Panc1 (cell line): ENCODE measurements at regions not wholly inside any gene's neighbourhood (a gene's known extent, or its start where the extent isn't known, plus 50 kb on each side); places are given as distances from the start of the nearest gene placed in this dataset.

Experiments
- ATAC-seq: fragments of 200-7000 bp; cut with Tn5 transposase; 2 replicates; pipeline ENCODE4 v1.9.1; 2020; ENCODE audit warnings: mild to moderate bottlenecking, moderate library complexity
- BruUV-seq: library from RNA; stranded (reverse); fragments of 400-500 nt; replicated peaks from 2 replicates; lab custom pipeline; 2021; lab: Mats Ljungman, UMichigan
- CTCF ChIA-PET: fragments of 300-600 bp; sonication (Branson Sonifier 250); formaldehyde crosslinking; loops from one replicate; lab custom pipeline; 2022; ENCODE audit warnings: antibody characterized with exemption; lab: Charles Lee
- POLR2A ChIA-PET: fragments of 300-600 bp; sonication (Branson Sonifier 250); formaldehyde crosslinking; loops from one replicate; lab custom pipeline; 2022; ENCODE audit warnings: antibody characterized with exemption; lab: Charles Lee
- DNase-seq: peaks from one replicate; pipeline ENCODE4 v3.0.0-alpha.2; 2010; ENCODE audit warnings: low read depth, low spot score
- H3K27ac ChIP-seq: 2 replicates; pipeline ENCODE4 v1.5.1; 2011; ENCODE audit warnings: mild to moderate bottlenecking, low read length, inconsistent platforms
- H3K27me3 ChIP-seq: fragments of 200-500 bp; sonication (Bioruptor generic); 2 replicates; pipeline ENCODE4 v1.6.0; 2014; ENCODE audit warnings: low read length, inconsistent platforms; ENCODE audit not compliant: control insufficient read depth, insufficient read depth
- H3K36me3 ChIP-seq: fragments of 200-500 bp; sonication (Bioruptor generic); 2 replicates; pipeline ENCODE4 v1.5.1; 2014; ENCODE audit warnings: inconsistent platforms, mild to moderate bottlenecking, low read length, moderate library complexity; ENCODE audit not compliant: control insufficient read depth, insufficient read depth
- H3K4me1 ChIP-seq: 2 replicates; pipeline ENCODE4 v1.5.1; 2011; ENCODE audit warnings: inconsistent platforms, mild to moderate bottlenecking, low read length, moderate library complexity; ENCODE audit not compliant: control insufficient read depth, insufficient read depth
- H3K4me3 ChIP-seq, 2 experiments: 2 replicates each; pipeline ENCODE4 v1.5.1; 2011 to 2012; ENCODE audit warnings: low read depth in 2 of 2, low read length in 2 of 2, mild to moderate bottlenecking in 2 of 2, inconsistent platforms in 1 of 2, moderate library complexity in 1 of 2
- H3K9me3 ChIP-seq: fragments of 200-500 bp; sonication (Bioruptor generic); 2 replicates; pipeline ENCODE4 v1.5.1; 2014; ENCODE audit warnings: low read depth, mild to moderate bottlenecking, inconsistent platforms, low read length, moderate library complexity; ENCODE audit not compliant: control insufficient read depth, insufficient read depth
- CTCF ChIP-seq: fragments of 450-650 bp; IDR thresholded peaks from 2 replicates; pipeline ENCODE4 v1.5.1; 2017; ENCODE audit warnings: mild to moderate bottlenecking
- POLR2AphosphoS5 ChIP-seq: IDR thresholded peaks from 2 replicates; pipeline ENCODE4 v1.6.1; 2012; ENCODE audit warnings: mild to moderate bottlenecking, low read depth, low read length, moderate library complexity
- REST ChIP-seq, 2 experiments: IDR thresholded peaks; 2 replicates each; pipeline ENCODE4 v1.6.1; 2011 to 2012; ENCODE audit warnings: low read depth in 2 of 2, control low read depth in 1 of 2, low read length in 1 of 2, mild to moderate bottlenecking in 1 of 2, moderate library complexity in 1 of 2; ENCODE audit not compliant: insufficient read depth in 1 of 2
- SIN3A ChIP-seq: IDR thresholded peaks from 2 replicates; pipeline ENCODE4 v1.6.1; 2012; ENCODE audit warnings: low read depth, mild to moderate bottlenecking, low read length, moderate library complexity, borderline replicate concordance; ENCODE audit not compliant: insufficient read depth
- TCF7L2 ChIP-seq: IDR thresholded peaks from 2 replicates; pipeline ENCODE4 v1.6.1; 2011; ENCODE audit warnings: mild to moderate bottlenecking, low read depth, low read length, inconsistent platforms
- in situ Hi-C: cut with HindIII; loops from 2 replicates; pipeline ENCODE4 v1.10.0; 2016; ENCODE audit warnings: low sequenced_read_pairs, low pct_unique_long_range_greater_than_20kb
- intact Hi-C: fragments of 100-400 bp; cut with micrococcal nuclease; formaldehyde crosslinking; loops from one replicate; pipeline ENCODE4 v1.10.0; 2022; ENCODE audit not compliant: unreplicated experiment

- no peak for ATAC-seq
- no TSS peak for BruUV-seq
Observed at GRCh38 chr3:82265747-82266146, 504.3 kb upstream of the GBE1 start.

GRCh38 chr3:82262193-82262592 lies 500.7 kb upstream of the GBE1 start:
- H3K27me3 ChIP-seq: no peaks in the 10 kb centered on the region
- POLR2A ChIA-PET: no interaction called here
- no peak overlapping the region for H3K4me3 ChIP-seq
- in situ Hi-C loops (no loop called here), intact Hi-C loops (no loop called here)
- H3K36me3 ChIP-seq: no peaks in the 10 kb centered on the region
- CTCF ChIA-PET: no interaction called here
- H3K27ac ChIP-seq: no peak overlapping the region
- DNase-seq (no peak), ATAC-seq (no peak)
- TF ChIP-seq TCF7L2 (no peak), CTCF (no peak), SIN3A (no peak), REST (IDR thresholded peaks at IDR 0.05; ENCODE audit: insufficient read depth in 1 of 2, low read depth in 2 of 2, low read length in 1 of 2) (no peak), POLR2AphosphoS5 (no peak)
- H3K9me3 ChIP-seq: no peaks in the 10 kb centered on the region
- no peaks in the 10 kb centered on the region for H3K4me1 ChIP-seq
- no TSS peak for BruUV-seq

More at GRCh38 chr3:82265747-82266146, 504.3 kb upstream of the GBE1 start:
- in situ Hi-C loops (no loop called here), intact Hi-C loops (no loop called here)
- POLR2A ChIA-PET: no interaction called here
- no peaks in the 10 kb centered on the region for H3K9me3 ChIP-seq
- no peaks in the 10 kb centered on the region for H3K4me1 ChIP-seq
- no peaks in the 10 kb centered on the region for H3K27me3 ChIP-seq
- no peak for TF ChIP-seq TCF7L2
- TF ChIP-seq CTCF: no peak
- TF ChIP-seq SIN3A: no peak
- CTCF ChIA-PET: interaction anchor here (0.6 kb wide), 1 partner anchor 295 kb away, joined by 8 read pairs; no protein-coding TSS in a partner anchor
- no peak for DNase-seq
- no peak overlapping the region for H3K4me3 ChIP-seq
- H3K27ac ChIP-seq: no peak overlapping the region
- H3K36me3 ChIP-seq: no peaks in the 10 kb centered on the region
